Neural cell (in vitro differentiated cells): ENCODE measurements at regions not wholly inside any gene's neighbourhood (a gene's known extent, or its start where the extent isn't known, plus 50 kb on each side); places are given as distances from the start of the nearest gene placed in this dataset.

Experiments
- H2AFZ ChIP-seq: fragments of 200-600, 300-800 bp; sonication (generic), shearing (Covaris generic); 2 replicates; pipeline ENCODE4 v1.6.0; 2014; ENCODE audit warnings: low read depth, mild to moderate bottlenecking, antibody characterized with exemption, low read length, moderate library complexity
- H3F3A ChIP-seq: fragments of 200-600 bp; shearing (Covaris generic); 2 replicates; pipeline ENCODE4 v1.6.1; 2016; ENCODE audit warnings: mild to moderate bottlenecking, moderate library complexity, mixed read lengths, antibody characterized with exemption, low read length; ENCODE audit not compliant: insufficient read depth, poor library complexity, severe bottlenecking
- H3K27ac ChIP-seq: fragments of 200-600, 300-800 bp; sonication (generic), shearing (Covaris generic); 2 replicates; pipeline ENCODE4 v1.5.1; 2014; ENCODE audit warnings: mild to moderate bottlenecking, low read length, moderate library complexity
- H3K27me3 ChIP-seq: fragments of 300-800, 200-600 bp; sonication (generic), shearing (Covaris generic); 2 replicates; pipeline ENCODE4 v1.6.0; 2014; ENCODE audit warnings: mild to moderate bottlenecking, low read depth, low read length, moderate library complexity; ENCODE audit not compliant: insufficient read depth
- H3K36me3 ChIP-seq: fragments of 300-800, 200-600 bp; sonication (generic), shearing (Covaris generic); 2 replicates; pipeline ENCODE4 v1.5.1; 2014; ENCODE audit warnings: mild to moderate bottlenecking, antibody characterized with exemption, low read length, moderate library complexity; ENCODE audit not compliant: insufficient read depth
- H3K4me2 ChIP-seq: fragments of 300-800, 200-600 bp; sonication (generic), shearing (Covaris generic); 2 replicates; pipeline ENCODE4 v1.6.0; 2014; ENCODE audit warnings: mild to moderate bottlenecking, low read length
- H3K4me3 ChIP-seq: fragments of 300-800, 200-600 bp; sonication (generic), shearing (Covaris generic); 2 replicates; pipeline ENCODE4 v1.5.1; 2014; ENCODE audit warnings: mild to moderate bottlenecking, low read length, moderate library complexity
- H3K79me2 ChIP-seq: fragments of 200-600 bp; shearing (Covaris generic); replicated peaks from 2 replicates; pipeline ENCODE4 v1.6.0; 2014; ENCODE audit warnings: mild to moderate bottlenecking, low read length, moderate library complexity; ENCODE audit not compliant: insufficient read depth
- H3K9ac ChIP-seq: fragments of 300-800, 200-600 bp; sonication (generic), shearing (Covaris generic); 2 replicates; pipeline ENCODE4 v1.6.1; 2016; ENCODE audit warnings: mild to moderate bottlenecking, low read length, mixed read lengths
- H3K9me2 ChIP-seq: fragments of 200-600 bp; shearing (Covaris generic); 2 replicates; pipeline ENCODE4 v1.6.1; 2016; ENCODE audit warnings: mild to moderate bottlenecking, low read length, mixed read lengths; ENCODE audit not compliant: insufficient read depth
- H3K9me3 ChIP-seq: fragments of 200-600, 300-800 bp; sonication (generic), shearing (Covaris generic); 2 replicates; pipeline ENCODE4 v1.6.1; 2016; ENCODE audit warnings: mild to moderate bottlenecking, mixed run types, low read length, moderate library complexity, mixed read lengths
- H4K20me1 ChIP-seq: fragments of 200-600 bp; shearing (Covaris generic); 2 replicates; pipeline ENCODE4 v1.6.1; 2016; ENCODE audit warnings: mild to moderate bottlenecking, mixed run types; ENCODE audit not compliant: insufficient read depth
- EP300 ChIP-seq: fragments of 450-650 bp; conservative IDR thresholded peaks from 2 replicates; pipeline ENCODE4 v1.6.1; 2014; ENCODE audit warnings: antibody characterized with exemption, mild to moderate bottlenecking, moderate library complexity; ENCODE audit not compliant: poor library complexity, severe bottlenecking
- EZH2 ChIP-seq: fragments of 200-600, 300-800 bp; shearing (Covaris generic), sonication (generic); IDR thresholded peaks from 2 replicates; pipeline ENCODE4 v1.6.1; 2014; ENCODE audit warnings: antibody characterized with exemption, low read length, borderline replicate concordance, mild to moderate bottlenecking; ENCODE audit not compliant: insufficient read depth, poor library complexity, severe bottlenecking
- MXI1 ChIP-seq: fragments of 450-650 bp; conservative IDR thresholded peaks from 2 replicates; pipeline ENCODE4 v1.6.1; 2014; ENCODE audit warnings: antibody characterized with exemption, mild to moderate bottlenecking; ENCODE audit not compliant: poor library complexity, severe bottlenecking
- POLR2AphosphoS5 ChIP-seq: IDR thresholded peaks from 2 replicates; pipeline ENCODE4 v1.6.1; 2012
- RAD21 ChIP-seq: fragments of 450-650 bp; conservative IDR thresholded peaks from 2 replicates; pipeline ENCODE4 v1.6.1; 2014; ENCODE audit warnings: antibody characterized with exemption, mild to moderate bottlenecking, moderate library complexity
- SMC3 ChIP-seq: fragments of 450-650 bp; conservative IDR thresholded peaks from 2 replicates; pipeline ENCODE4 v1.6.1; 2014; ENCODE audit warnings: antibody characterized with exemption, mild to moderate bottlenecking, moderate library complexity; ENCODE audit not compliant: poor library complexity
- TAF1 ChIP-seq: IDR thresholded peaks from 2 replicates; pipeline ENCODE4 v1.6.1; 2012; ENCODE audit warnings: low read depth
- TF ChIP-seq, protein P1 (sequence below): fragments of 450-650 bp; IDR thresholded peaks from 2 replicates; pipeline ENCODE4 v1.5.1; 2014; ENCODE audit warnings: antibody characterized with exemption, mild to moderate bottlenecking, moderate library complexity; ENCODE audit not compliant: poor library complexity, severe bottlenecking
- TF ChIP-seq, protein P2 (sequence below): IDR thresholded peaks from 2 replicates; pipeline ENCODE4 v1.6.1; 2012; ENCODE audit warnings: borderline replicate concordance

DNA sequence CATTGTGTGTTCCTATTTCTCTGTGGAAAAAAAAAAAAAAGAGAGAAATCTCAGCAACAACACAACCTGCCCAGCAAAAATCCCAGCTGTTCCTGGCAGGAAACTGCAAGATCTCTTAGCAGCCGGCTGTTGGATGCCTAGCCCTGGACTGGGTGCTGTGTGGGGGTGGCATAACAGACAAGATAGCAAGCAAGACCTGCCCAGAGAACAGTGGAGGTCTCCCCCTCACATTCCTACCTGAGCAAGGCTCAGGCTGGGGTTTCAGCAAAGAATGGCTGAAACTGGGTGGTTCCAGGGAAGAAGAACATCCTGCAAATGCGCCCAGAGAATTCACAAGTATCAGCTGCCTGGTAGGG, 248.8 kb upstream of the ZMIZ1 start:
- H4K20me1 ChIP-seq, result no peaks in the 10 kb centered on the region
- no peaks in the 10 kb centered on the region for H3K79me2 ChIP-seq
- H3F3A ChIP-seq, result no peaks in the 10 kb centered on the region
- no peaks in the 10 kb centered on the region for H3K9me2 ChIP-seq
- no peak overlapping the region for H3K4me3 ChIP-seq
- no peak for TF ChIP-seq RAD21
- TF ChIP-seq MXI1, result no peak
- TF ChIP-seq EP300, result no peak
- TF ChIP-seq SMC3, result no peak
- no peak for TF ChIP-seq EZH2
- TF ChIP-seq TAF1, result no peak
- TF ChIP-seq, protein P1, sequence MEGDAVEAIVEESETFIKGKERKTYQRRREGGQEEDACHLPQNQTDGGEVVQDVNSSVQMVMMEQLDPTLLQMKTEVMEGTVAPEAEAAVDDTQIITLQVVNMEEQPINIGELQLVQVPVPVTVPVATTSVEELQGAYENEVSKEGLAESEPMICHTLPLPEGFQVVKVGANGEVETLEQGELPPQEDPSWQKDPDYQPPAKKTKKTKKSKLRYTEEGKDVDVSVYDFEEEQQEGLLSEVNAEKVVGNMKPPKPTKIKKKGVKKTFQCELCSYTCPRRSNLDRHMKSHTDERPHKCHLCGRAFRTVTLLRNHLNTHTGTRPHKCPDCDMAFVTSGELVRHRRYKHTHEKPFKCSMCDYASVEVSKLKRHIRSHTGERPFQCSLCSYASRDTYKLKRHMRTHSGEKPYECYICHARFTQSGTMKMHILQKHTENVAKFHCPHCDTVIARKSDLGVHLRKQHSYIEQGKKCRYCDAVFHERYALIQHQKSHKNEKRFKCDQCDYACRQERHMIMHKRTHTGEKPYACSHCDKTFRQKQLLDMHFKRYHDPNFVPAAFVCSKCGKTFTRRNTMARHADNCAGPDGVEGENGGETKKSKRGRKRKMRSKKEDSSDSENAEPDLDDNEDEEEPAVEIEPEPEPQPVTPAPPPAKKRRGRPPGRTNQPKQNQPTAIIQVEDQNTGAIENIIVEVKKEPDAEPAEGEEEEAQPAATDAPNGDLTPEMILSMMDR, result no peak
- TF ChIP-seq POLR2AphosphoS5, result no peak
- TF ChIP-seq, protein P2, sequence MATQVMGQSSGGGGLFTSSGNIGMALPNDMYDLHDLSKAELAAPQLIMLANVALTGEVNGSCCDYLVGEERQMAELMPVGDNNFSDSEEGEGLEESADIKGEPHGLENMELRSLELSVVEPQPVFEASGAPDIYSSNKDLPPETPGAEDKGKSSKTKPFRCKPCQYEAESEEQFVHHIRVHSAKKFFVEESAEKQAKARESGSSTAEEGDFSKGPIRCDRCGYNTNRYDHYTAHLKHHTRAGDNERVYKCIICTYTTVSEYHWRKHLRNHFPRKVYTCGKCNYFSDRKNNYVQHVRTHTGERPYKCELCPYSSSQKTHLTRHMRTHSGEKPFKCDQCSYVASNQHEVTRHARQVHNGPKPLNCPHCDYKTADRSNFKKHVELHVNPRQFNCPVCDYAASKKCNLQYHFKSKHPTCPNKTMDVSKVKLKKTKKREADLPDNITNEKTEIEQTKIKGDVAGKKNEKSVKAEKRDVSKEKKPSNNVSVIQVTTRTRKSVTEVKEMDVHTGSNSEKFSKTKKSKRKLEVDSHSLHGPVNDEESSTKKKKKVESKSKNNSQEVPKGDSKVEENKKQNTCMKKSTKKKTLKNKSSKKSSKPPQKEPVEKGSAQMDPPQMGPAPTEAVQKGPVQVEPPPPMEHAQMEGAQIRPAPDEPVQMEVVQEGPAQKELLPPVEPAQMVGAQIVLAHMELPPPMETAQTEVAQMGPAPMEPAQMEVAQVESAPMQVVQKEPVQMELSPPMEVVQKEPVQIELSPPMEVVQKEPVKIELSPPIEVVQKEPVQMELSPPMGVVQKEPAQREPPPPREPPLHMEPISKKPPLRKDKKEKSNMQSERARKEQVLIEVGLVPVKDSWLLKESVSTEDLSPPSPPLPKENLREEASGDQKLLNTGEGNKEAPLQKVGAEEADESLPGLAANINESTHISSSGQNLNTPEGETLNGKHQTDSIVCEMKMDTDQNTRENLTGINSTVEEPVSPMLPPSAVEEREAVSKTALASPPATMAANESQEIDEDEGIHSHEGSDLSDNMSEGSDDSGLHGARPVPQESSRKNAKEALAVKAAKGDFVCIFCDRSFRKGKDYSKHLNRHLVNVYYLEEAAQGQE, result no peak
- H3K9ac ChIP-seq, result no peak overlapping the region
- H3K27me3 ChIP-seq, result no peaks in the 10 kb centered on the region
- no peaks in the 10 kb centered on the region for H3K36me3 ChIP-seq
- no peak overlapping the region for H3K4me2 ChIP-seq
- no peak overlapping the region for H2AFZ ChIP-seq
- H3K27ac ChIP-seq, result no peak overlapping the region
- no peaks in the 10 kb centered on the region for H3K9me3 ChIP-seq

DNA sequence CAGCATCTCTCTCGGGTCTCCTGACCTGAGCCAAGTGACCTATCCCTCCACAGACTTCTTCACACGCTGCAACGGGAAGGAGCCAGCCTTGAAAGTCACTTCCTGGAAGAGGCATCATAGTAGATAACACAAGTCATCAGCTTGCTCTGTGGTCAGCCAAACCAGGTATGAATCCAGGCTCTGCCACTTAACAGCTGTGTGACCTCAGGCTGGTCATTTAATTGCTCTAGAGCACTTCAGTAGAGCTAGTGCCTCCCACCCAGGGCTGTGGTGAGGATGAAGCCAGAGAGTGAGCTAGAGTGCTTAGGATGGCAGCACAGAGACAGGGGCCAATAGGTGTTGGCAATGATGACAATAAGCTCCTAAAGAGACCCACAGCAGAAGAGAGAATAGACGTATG, 247.7 kb upstream of the ZMIZ1 start:
- H3K9me3 ChIP-seq, result no peaks in the 10 kb centered on the region
- no peaks in the 10 kb centered on the region for H3K79me2 ChIP-seq
- H3K9me2 ChIP-seq, result no peaks in the 10 kb centered on the region
- no peak for TF ChIP-seq EZH2
- no peak for TF ChIP-seq RAD21
- no peak for TF ChIP-seq TAF1
- TF ChIP-seq POLR2AphosphoS5, result no peak
- no peak for TF ChIP-seq EP300
- no peak for TF ChIP-seq SMC3
- no peak for TF ChIP-seq MXI1
- TF ChIP-seq, protein P2, result no peak
- TF ChIP-seq, protein P1, result no peak
- H3K9ac ChIP-seq, result no peak overlapping the region
- no peak overlapping the region for H2AFZ ChIP-seq
- no peaks in the 10 kb centered on the region for H3F3A ChIP-seq
- H3K4me2 ChIP-seq, result no peak overlapping the region
- H3K36me3 ChIP-seq, result no peaks in the 10 kb centered on the region
- no peaks in the 10 kb centered on the region for H3K27me3 ChIP-seq
- no peak overlapping the region for H3K4me3 ChIP-seq
- H3K27ac ChIP-seq, result no peak overlapping the region
- no peaks in the 10 kb centered on the region for H4K20me1 ChIP-seq
